ENCODE measurements at regions not wholly inside any gene's neighbourhood (a gene's known extent, or its start where the extent isn't known, plus 50 kb on each side); places are given as distances from the start of the nearest gene placed in this dataset.

- DNase-seq = no peak
These were observed 218.5 kb upstream of the E2F8 start for GRCh38 chr11:19459240-19459639.

DNA sequence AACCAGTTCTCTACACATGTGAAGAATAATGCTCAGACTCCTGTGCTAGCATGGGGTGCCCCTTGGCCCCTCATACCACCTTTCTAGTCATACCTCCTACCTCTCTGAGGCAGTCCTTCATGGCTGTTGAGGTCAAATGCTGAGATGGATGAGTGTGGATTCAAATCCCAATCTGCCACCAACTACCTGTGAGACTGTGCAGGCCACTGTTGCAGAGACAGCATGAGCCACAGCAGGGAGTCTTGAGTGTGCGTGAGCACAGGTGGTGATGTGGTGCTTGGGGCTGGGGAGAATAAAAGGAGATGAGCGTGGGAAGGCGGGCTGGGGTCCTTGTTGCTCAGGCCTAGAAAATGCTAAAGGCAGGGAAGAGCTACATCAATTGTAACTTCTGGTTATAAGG lies 218.0 kb upstream of the E2F8 start:
- DNase-seq = no peak

- no peak for DNase-seq
These were observed 217.5 kb upstream of the E2F8 start for GRCh38 chr11:19458231-19458630.

DNA sequence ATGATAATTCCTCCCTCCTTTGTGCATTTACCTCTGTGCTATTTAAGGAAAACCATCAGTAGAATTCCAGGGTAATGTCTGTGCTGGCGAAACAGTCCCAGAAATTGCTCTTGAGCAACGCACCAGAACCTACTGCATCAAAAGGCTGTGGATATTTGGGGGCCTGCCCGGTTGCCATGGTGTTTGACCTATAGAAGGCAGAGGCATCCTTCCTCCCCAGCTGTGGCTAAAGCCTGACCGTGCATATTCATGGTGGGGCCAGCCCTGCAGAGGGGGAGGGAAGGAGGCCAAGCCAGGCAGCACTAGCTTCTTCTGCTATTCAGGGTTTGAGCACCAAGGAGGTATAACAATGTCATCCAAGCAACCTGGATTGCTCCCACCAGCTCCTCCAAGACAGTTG lies 215.0 kb upstream of the E2F8 start:
- DNase-seq = no peak

- DNase-seq = no peak
These were observed 213.0 kb upstream of the E2F8 start for GRCh38 chr11:19453651-19454257.

GRCh38 chr11:19451609-19452008 lies 210.9 kb upstream of the E2F8 start:
- DNase-seq = no peak

DNA sequence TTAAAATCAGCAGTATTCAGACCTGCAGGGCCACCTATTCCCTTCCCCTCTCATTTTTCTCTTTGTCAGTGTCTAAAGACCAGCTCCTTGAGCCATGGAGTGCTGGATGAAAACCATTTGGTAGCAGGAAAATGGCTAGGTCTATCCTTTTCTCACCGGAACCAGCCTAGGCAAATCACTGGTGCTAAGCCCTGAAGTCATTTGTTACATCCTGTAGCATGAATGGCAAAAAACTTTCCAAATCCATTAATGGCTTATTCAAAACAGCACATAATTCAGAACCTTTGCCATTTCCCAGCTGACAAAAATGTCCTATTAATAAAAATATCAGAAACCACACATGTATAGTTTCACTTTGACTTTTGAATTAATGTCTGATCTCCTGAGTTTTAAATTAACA lies 209.5 kb upstream of the E2F8 start:
- DNase-seq = no peak

DNA sequence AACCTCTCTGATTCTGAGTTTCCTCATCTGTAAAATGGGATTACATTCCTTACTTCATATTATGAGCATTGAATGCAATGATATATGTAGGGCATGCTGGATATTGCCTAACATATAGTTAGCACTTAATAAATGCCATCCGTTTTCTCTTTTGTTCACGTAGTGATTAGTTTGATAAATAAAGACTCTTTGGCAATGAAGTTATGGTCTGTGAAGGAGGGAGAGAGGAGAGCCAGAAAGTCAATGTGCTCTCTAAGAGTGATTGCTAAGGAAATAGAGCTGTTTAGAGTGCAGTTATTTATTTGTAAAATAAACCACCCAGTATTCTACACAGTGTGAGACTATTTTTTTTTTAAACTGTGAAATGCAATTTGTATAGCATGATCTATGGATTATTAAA lies 207.9 kb upstream of the E2F8 start:
- DNase-seq = no peak

GRCh38 chr11:19447150-19447566 lies 206.4 kb upstream of the E2F8 start:
- no peak for DNase-seq

DNA sequence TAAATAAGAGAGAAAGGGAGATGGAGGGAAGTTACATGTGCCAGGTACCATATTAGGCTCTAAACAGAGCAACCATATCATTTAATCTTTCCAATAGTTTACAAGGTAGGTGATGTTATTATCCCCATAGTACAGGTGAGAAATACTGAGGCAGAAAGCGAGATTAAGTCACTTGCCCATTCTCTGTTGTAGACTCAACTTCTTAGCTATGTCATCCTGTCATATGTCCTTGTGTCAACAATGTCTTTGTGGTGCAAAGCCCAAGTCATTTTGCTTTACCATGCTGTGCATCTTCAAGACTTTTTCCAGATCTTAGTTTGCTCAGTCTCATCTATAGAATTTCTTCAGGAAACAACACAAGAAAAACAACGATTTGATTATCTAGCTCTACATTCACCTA lies 205.0 kb upstream of the E2F8 start:
- no peak for DNase-seq

GRCh38 chr11:19444231-19444630 lies 203.5 kb upstream of the E2F8 start:
- no peak for DNase-seq

- DNase-seq = no peak
These were observed 201.8 kb upstream of the E2F8 start for GRCh38 chr11:19442554-19442910.

DNA sequence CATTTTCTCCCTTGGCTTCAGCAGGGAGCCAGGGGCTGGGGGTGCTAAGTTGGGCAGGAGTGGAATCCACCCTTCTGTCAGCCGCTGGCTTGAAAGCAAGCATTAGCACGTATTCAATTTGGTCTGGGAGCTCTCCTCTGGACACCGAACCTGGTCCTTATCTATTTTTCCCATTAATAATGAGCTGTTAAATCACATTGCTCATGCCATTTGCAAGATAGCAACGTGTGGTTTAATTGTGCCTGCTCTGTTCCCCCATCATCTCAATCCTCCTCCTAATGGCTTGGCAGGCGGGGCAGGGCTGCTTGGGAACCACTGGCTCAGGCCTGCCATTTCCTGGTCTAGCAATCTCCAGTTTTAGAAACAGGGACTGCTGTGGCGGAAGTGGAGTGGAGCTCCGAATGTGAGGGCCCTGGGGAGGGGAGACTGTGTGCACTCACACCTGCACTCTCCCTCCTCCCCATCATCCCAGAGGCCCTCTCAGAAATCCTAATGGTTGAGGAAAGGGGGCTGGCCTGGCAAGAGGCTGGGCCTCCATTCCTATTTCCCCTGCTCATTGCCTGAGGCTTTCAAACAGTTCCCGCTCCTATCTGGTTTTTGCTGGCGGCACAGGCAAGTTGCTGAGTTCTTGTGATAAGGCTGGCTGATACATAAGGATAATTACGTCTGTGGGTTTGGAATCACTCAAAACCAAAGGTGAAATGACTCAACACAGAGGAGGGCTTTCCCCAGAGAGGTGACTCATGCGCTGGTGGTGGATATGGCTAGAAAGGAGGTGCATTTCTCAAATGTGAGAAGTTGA lies 201.2 kb upstream of the E2F8 start:
- DNase-seq = no peak

GRCh38 chr11:19441288-19441687 lies 200.5 kb upstream of the E2F8 start:
- DNase-seq = no peak

DNA sequence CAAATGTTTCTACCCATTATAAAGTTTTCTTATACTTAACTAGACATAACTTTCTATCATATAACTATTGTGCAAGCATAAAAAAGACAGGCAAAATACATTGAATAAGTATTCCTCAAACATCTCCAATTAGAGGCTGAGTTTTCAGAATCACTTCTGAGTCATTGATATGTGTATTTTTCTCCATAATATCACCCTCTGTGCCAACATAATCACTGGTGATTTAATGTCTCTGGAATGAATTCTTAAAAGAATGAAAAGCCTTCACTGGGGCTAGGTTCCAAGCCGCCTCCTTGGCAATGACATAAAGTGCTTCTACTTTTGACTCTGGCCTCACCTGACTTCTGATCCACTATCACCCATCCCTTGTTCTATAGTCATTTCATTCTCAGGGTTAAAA lies 197.0 kb upstream of the E2F8 start:
- DNase-seq = no peak

GRCh38 chr11:19436932-19437331 lies 196.2 kb upstream of the E2F8 start:
- DNase-seq = no peak

DNA sequence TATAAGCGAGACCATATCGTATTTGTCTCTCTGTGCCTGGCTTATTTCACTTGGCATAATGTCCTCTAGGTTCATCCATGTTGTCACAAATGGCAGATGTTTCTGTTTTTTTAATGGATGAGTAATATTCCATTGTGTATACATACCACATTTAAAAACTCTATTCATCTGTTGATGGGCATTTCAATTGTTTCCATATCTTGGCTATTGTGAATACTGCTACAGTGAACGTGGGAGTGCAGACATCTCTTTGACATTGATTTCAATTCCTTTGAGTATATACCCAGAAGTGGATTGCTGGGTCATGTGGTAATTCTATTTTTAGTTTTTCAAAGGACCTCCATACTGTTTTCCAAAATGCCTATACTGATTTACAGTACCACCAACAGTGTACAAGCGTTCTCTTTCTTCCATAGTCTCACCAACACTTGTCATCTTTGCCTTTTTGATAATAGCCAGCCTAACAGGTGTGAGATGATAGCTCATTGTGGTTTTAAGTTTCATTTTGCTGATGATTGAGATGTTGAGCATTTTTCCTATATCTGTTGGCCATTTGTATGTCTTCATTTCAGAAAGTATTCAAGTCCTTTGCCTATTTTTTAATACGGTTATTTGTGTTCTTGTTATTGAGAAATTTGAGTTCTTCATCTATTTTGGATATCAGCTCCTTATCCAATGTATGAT lies 194.7 kb upstream of the E2F8 start:
- DNase-seq = no peak

DNA sequence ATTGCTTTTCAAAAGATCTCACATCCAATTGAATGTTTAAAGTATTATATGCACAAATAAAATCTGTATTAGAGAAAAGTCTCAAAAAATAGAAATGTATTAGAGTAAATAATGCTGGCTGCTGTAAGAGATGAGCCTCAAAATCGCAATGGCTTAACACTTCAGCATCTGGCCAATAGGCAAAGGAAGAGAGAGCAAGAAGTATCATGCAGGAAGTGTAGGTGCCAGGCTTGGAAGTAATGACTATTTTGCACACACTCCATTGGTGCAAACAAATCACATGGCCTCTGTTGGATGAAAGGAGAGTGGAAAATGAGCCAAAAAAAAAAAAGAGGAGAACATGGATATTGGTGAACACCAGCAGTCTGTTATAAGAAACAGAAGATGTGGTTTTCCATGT lies 193.0 kb upstream of the E2F8 start:
- no peak for DNase-seq

GRCh38 chr11:19433367-19433766 lies 192.6 kb upstream of the E2F8 start:
- peak in 1 of 2 donors; percentile 18 for DNase-seq

DNA sequence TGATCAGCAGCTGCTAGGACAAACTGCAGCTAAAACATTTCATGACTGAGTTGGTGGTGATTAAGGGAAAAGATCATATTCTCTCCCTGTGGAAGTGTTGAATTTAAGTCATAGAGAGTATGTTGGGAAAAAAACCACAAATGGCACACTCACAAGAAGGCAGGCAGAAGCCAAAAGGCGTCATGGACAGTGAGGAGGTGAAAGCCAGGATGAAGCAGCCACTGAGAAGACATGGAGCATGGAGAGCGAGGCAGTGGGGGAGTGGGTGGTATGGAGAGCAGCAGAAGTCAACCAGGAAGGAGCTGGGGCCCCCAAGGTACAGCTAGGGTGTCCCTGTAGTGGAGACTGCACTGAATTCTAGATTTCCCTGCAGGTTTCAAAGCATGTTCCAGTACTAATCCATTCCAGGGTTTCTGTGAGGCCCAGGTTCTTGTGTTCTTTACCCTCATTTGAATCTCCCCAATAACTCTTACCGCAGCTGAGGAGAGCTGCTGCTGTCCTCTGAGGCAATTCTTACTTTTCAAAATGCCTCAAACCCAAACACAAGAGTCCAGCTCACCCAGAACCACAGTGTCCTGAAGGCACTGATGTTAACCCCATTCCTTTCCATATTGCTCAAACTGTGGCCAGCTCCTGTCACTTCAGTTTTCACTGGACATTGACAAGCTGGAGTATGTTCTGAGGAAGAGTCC lies 191.8 kb upstream of the E2F8 start:
- no peak for DNase-seq

DNA sequence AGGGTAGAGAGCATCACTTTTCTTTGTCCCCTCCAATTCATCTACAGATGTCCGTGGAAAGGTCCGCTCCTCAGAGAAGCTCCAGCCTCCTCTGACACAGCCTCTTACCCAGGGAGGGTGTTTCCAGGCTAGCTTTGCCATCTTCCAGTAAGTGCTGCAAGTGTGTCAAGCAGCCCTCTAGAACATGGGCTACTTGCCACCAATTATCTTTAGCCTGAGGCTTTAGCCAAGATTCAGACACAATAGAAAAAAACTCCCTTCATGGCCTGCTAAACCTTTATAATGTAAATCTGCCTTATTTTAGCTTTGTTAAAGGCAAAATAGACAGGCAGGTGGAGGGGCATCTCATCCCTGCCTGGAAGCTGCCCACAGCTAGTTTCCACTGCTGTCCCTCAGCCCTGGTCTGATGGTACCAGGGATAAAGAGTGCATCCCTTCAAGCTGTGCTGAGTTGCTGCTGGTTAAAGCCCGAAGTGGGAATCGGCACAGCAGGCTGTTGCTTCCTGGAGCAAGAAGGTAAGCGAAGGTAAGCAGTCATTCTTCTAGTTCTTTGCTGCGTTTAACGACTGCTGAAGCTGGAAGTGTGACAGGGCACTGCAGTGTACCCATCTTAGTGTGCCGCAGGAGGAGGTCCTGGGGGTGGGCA lies 190.1 kb upstream of the E2F8 start:
- peak in 1 of 2 donors; percentile 17 for DNase-seq

DNA sequence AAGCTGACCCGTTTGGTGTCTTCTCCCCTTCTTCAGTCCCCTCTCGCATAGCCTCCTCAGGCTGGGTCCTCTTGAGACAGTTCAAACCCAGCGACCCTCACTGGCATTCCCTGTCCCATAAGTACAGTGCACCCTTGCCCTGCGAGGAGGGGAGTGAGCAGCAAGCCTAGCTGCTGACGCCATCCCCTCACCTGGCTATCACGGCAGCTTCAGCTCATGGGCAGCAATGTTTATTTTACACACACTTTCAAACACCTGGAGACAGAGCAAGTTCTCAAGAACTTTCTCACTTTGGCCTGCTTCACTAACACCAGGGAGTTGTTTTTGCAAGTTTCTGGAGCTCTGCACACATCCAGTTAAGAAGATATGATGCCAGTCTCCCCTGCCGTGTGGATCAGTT lies 189.6 kb upstream of the E2F8 start:
- no peak for DNase-seq

DNA sequence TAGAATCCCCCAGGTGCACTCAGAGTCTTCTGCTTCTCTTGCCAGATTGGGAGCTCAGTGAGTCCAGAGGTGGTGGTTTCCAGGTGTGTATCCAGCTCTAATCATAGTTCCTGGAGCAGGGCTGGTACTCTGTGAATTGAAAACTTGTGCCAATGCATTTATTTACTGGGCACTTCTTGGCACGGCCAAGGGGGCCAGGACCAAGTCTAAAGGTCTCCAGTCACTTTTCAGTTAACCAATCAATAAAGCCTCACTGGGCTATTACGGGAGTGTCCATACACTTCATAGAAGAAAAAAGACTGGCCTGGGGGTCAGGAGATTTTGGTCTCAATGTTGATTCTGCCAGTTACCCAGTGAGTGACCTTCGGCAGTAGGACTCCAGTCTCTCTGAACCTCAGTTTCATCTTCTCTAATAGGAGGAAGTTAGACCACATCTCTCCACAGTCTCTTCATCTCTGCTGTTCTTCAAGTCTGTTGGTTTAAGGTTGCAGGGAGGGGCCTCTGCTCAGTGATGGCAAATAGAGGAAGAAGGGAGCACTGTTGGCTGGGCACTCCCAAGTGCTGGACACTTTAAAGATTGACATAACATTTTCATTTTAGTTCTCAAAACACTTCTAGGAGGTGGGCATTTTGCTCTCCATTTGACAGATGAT lies 188.5 kb upstream of the E2F8 start:
- DNase-seq = no peak
